UCSD-AML1 (cell line): ENCODE measurements at regions not wholly inside any gene's neighbourhood (a gene's known extent, or its start where the extent isn't known, plus 50 kb on each side); places are given as distances from the start of the nearest gene placed in this dataset.

Experiments
- DNase-seq: peaks from one replicate; lab custom pipeline; 2025; ENCODE audit not compliant: unreplicated experiment; lab: John Stamatoyannopoulos, UW

- DNase-seq = no peak
Observed at GRCh38 chr9:23563517-23563916, 262.5 kb downstream of the ELAVL2 start.

- no peak for DNase-seq
Observed at GRCh38 chr9:23567516-23568165, 258.4 kb downstream of the ELAVL2 start.

- DNase-seq = no peak
Observed at GRCh38 chr9:23571414-23572104, 254.5 kb downstream of the ELAVL2 start.

GRCh38 chr9:23573800-23574199, 252.2 kb downstream of the ELAVL2 start:
- DNase-seq = no peak

- no peak for DNase-seq
Observed at GRCh38 chr9:23577611-23578010, 248.4 kb downstream of the ELAVL2 start.

GRCh38 chr9:23581931-23582330, 244.1 kb downstream of the ELAVL2 start:
- DNase-seq = no peak

GRCh38 chr9:23582836-23583235, 243.2 kb downstream of the ELAVL2 start:
- DNase-seq = no peak

GRCh38 chr9:23586906-23587305, 239.1 kb downstream of the ELAVL2 start:
- no peak for DNase-seq

- DNase-seq = no peak
Observed at GRCh38 chr9:23587433-23587832, 238.6 kb downstream of the ELAVL2 start.

- no peak for DNase-seq
Observed at GRCh38 chr9:23587903-23588302, 238.1 kb downstream of the ELAVL2 start.

GRCh38 chr9:23590276-23591000, 235.6 kb downstream of the ELAVL2 start:
- no peak for DNase-seq

- no peak for DNase-seq
Observed at GRCh38 chr9:23594421-23594820, 231.6 kb downstream of the ELAVL2 start.

GRCh38 chr9:23596913-23597634, 229.0 kb downstream of the ELAVL2 start:
- no peak for DNase-seq

- DNase-seq = no peak
Observed at GRCh38 chr9:23598994-23599393, 227.0 kb downstream of the ELAVL2 start.

GRCh38 chr9:23603311-23603710, 222.7 kb downstream of the ELAVL2 start:
- DNase-seq = no peak

GRCh38 chr9:23606107-23606506, 219.9 kb downstream of the ELAVL2 start:
- DNase-seq = no peak

- no peak for DNase-seq
Observed at GRCh38 chr9:23608456-23608855, 217.6 kb downstream of the ELAVL2 start.

- DNase-seq = no peak
Observed at GRCh38 chr9:23611869-23612268, 214.2 kb downstream of the ELAVL2 start.

GRCh38 chr9:23615569-23615968, 210.5 kb downstream of the ELAVL2 start:
- no peak for DNase-seq

GRCh38 chr9:23621188-23621587, 204.9 kb downstream of the ELAVL2 start:
- no peak for DNase-seq

- DNase-seq = no peak
Observed at GRCh38 chr9:23621924-23622323, 204.1 kb downstream of the ELAVL2 start.
